H54 (cell line): ENCODE measurements at regions not wholly inside any gene's neighbourhood (a gene's known extent, or its start where the extent isn't known, plus 50 kb on each side); places are given as distances from the start of the nearest gene placed in this dataset.
"Not testable (repeated sequence)": the region's sequence is repeated elsewhere in the genome, so short reads cannot be mapped to it uniquely, and the experiment has no call there.

ENCODE experiments used
- DNase-seq: peaks from one replicate; pipeline ENCODE4 v3.0.0; 2011; ENCODE audit warnings: low spot score, mixed read lengths; ENCODE audit not compliant: insufficient read length
- FAIRE-seq: peaks from 3 replicates; lab custom pipeline; 2011; peaks lifted over from hg19 to GRCh38; lab: Jason Lieb, UNC
- POLR2A ChIP-seq: IDR thresholded peaks from 2 replicates; pipeline ENCODE4 v1.6.1; 2011; ENCODE audit warnings: low read depth, mild to moderate bottlenecking, low read length

GRCh38 chr3:78048698-78049097, 1008.8 kb downstream of the ROBO2 start:
- no peak for DNase-seq
- no peak for TF ChIP-seq POLR2A
- FAIRE-seq, result no peak

DNA sequence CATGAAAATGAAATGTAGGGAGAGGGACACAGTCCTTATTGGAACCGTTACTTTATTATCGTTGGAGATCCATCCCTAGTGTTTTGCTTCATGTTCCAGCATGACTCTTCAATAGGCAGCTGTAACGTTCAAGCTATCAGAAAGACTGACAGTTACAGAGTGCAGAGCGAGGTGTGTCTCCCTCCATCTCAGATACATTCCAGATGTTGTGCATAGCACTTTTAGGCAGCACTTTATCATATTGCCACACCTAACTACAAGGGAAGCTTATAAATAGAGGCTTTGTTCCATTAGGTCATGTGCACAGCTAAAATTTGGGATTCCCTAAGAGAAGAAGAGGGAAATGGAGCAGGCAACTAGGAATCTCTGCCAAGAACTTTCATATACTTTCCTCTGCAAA, 1009.6 kb downstream of the ROBO2 start:
- TF ChIP-seq POLR2A, result no peak
- FAIRE-seq (no peak), DNase-seq (no peak)

GRCh38 chr3:78050276-78051065, 1010.6 kb downstream of the ROBO2 start:
- no peak for TF ChIP-seq POLR2A
- FAIRE-seq (no peak), DNase-seq (no peak)

DNA sequence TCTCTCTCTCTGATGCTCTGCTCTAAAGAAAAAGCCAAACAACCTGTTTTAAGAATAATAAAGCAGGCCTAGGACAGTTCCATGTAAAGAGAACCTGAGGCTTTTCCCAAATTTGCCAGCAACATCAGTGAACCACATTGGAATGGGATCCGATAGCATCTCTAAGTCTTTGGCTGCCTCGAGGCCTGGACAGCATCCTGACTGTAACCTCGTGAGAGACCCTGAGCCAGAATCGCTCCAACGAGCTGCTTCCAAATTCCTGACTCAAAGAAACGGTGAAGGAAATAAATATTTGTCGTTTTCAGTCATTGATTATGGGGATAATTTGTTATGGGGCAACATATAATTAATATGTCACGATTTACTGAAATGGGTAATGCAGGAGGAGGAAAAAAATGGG, 1012.8 kb downstream of the ROBO2 start:
- TF ChIP-seq POLR2A, result no peak
- DNase-seq, result no peak
- no peak for FAIRE-seq

GRCh38 chr3:78066287-78066686, 1026.4 kb downstream of the ROBO2 start:
- FAIRE-seq (no peak), DNase-seq (no peak)
- no peak for TF ChIP-seq POLR2A

DNA sequence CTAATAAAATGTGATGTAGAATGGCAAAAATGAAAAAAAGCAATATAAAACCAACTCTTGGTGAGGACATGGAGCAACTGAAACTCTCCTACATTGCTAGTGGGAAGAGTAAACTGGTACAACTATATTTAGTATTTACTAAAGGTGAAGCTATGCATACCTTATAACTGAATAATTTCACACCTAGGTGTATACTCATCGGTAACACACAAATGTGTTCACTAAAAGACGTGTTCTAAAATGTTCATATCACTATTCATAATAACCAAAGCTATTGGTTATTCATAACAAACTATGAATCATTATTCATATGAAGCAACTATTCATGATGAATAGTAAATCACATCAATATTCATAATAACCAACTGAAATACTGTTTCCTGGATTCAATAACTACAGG, 1030.3 kb downstream of the ROBO2 start:
- TF ChIP-seq POLR2A, result no peak
- FAIRE-seq, result no peak
- DNase-seq, result no peak

DNA sequence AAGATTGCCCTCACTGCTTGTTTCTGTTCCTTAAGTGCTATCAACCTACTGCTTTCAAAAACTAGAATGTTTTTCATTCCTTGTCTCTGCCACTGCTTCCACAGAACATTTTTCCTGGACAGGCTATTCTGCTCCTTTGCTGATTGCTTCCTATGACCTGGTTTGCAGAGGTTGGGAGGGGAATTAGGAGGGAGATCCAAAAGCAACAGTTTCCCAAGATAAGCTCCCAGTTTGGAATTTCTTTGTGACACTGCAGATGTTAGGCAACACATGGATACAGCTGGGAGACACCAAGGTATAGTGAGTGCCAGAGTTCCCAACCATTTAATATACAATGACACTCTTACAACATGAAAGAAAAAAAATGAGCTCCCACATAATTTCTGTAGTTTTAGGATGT, 1036.5 kb downstream of the ROBO2 start:
- DNase-seq, result no peak
- FAIRE-seq, result no peak
- TF ChIP-seq POLR2A, result no peak

GRCh38 chr3:78077178-78077577, 1037.3 kb downstream of the ROBO2 start:
- DNase-seq, result no peak
- TF ChIP-seq POLR2A, result no peak
- FAIRE-seq, result no peak

GRCh38 chr3:78077842-78078241, 1037.9 kb downstream of the ROBO2 start:
- TF ChIP-seq POLR2A, result no peak
- FAIRE-seq, result no peak
- DNase-seq, result no peak

DNA sequence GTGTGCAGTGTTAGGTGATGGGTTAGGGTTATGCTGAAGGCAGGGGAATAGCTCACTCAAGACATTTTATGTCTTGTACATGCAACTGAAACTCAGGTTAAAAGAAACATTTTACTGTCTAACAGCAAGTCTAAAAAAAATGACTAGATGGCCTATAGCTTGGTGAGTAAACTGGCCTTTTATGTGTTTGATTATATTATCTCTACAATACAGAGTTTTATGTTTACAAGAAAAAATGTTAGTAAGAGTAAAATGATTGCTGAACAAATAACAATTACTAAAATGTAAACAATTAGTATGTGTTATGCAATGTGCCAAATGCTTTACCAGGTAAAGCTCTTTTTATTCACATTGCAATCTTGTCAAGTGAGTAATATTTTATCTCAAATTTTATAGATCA, 1039.6 kb downstream of the ROBO2 start:
- TF ChIP-seq POLR2A, result no peak
- no peak for FAIRE-seq

GRCh38 chr3:78086150-78086549, 1046.3 kb downstream of the ROBO2 start:
- FAIRE-seq (no peak), DNase-seq (no peak)
- TF ChIP-seq POLR2A, result no peak

More for the DNA sequence above, 1039.6 kb downstream of the ROBO2 start:
- no peak for DNase-seq

DNA sequence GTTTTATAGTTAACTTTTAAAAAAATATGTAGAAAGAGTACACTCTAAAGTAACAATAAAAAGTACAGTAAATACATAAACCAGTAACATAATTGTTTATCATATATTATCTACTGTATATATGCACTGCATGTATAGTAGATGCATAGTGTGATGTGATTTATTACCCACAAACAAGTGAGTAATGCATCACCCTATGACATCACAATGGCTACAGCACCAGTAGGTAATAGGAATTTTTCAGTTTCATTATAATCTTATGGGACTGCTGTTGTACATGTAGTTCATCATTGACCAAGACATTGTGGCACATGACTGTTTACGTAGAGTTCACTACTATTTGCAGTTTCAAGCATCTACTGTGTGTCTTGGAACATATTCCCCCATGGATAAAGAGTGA, 1047.2 kb downstream of the ROBO2 start:
- FAIRE-seq (no peak), DNase-seq (no peak)
- TF ChIP-seq POLR2A, result no peak

DNA sequence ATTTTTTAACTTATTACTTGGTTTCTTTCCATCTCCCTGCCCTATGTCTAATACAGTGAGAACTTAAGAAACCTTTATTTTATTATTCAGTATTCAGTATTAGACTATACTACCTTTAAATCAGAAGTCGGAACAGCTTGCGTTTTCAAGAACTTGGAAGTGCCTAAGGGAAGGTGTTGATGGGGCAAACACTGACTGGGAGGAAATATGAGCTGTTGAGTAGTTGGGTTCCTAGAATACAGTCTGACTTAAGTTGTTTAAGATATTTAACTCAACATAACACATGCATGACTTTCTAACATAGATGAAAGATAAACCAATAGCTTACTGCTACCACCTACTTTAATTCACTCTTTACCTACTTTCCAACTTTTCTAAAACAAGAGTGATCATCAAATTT, 1048.1 kb downstream of the ROBO2 start:
- TF ChIP-seq POLR2A, result no peak
- DNase-seq (no peak), FAIRE-seq (no peak)

- FAIRE-seq (no peak), DNase-seq (no peak)
- TF ChIP-seq POLR2A, result no peak
These were observed 1050.5 kb downstream of the ROBO2 start for GRCh38 chr3:78090382-78090781.

DNA sequence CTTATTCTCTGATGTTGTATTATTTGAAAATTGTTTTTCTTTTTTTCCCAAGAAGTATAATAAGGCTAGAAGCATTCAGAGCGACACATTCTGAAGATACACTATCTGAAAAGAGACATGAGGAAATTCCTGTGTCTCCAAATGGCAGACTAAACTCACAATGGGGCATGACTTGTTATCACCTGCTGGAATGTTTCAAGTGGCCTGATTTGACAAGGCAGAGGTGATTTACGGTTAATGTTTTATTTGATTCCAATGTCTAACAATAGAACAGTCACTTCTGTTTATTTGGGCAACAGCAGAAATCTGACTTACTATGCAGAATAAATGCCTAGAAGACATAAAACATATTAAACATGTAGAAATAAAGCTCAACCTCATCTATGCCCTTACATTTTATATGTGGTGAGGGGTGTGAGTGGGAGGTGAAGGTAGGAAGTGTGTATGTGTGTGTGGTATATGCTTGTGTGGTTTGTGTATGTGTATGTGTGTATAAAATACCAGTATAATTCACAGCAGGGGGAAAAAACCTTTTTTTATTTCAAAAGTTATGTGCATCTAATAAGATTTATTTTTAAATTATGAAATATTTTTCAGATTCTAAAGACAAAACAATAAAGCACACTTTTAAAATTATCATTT, 1051.7 kb downstream of the ROBO2 start:
- TF ChIP-seq POLR2A, result no peak
- DNase-seq (no peak), FAIRE-seq (no peak)

GRCh38 chr3:78092574-78092973, 1052.7 kb downstream of the ROBO2 start:
- FAIRE-seq, DNase-seq: not testable (repeated sequence)
